Keratinocyte (primary cell): ENCODE measurements at regions not wholly inside any gene's neighbourhood (a gene's known extent, or its start where the extent isn't known, plus 50 kb on each side); places are given as distances from the start of the nearest gene placed in this dataset.

ENCODE experiments used
- DNase-seq: peaks from one replicate; pipeline ENCODE4 v3.0.0-alpha.2; 2011; ENCODE audit warnings: low read depth, missing footprints, low spot score
- FAIRE-seq: peaks from 2 replicates; lab custom pipeline; 2011; peaks lifted over from hg19 to GRCh38; lab: Jason Lieb, UNC
- H2AFZ ChIP-seq: 2 replicates; pipeline ENCODE4 v1.6.0; 2012; ENCODE audit warnings: low read length, control low read depth, inconsistent platforms; ENCODE audit not compliant: control insufficient read depth
- H3K27ac ChIP-seq: 2 replicates; pipeline ENCODE4 v1.5.1; 2011; ENCODE audit warnings: low read length; ENCODE audit not compliant: control insufficient read depth, insufficient read depth
- H3K27me3 ChIP-seq: 3 replicates; pipeline ENCODE4 v1.6.0; 2011; ENCODE audit warnings: low read length; ENCODE audit not compliant: control insufficient read depth, insufficient read depth; ENCODE audit errors: extremely low read depth
- H3K36me3 ChIP-seq, 2 experiments: 2 replicates in 1 of 2; 3 replicates in 1 of 2; pipeline ENCODE4 v1.5.1; 2011; ENCODE audit warnings: low read length in 2 of 2, mild to moderate bottlenecking in 1 of 2; ENCODE audit not compliant: control insufficient read depth in 2 of 2, insufficient read depth in 2 of 2; ENCODE audit errors: extremely low read depth in 1 of 2
- H3K4me1 ChIP-seq: 3 replicates; pipeline ENCODE4 v1.5.1; 2011; ENCODE audit warnings: low read length; ENCODE audit not compliant: control insufficient read depth, insufficient read depth; ENCODE audit errors: extremely low read depth
- H3K4me2 ChIP-seq: 3 replicates; pipeline ENCODE4 v1.6.0; 2011; ENCODE audit warnings: low read depth, low read length; ENCODE audit not compliant: control insufficient read depth, insufficient read depth; ENCODE audit errors: extremely low read depth
- H3K4me3 ChIP-seq, 3 experiments: fragments of 200-600 bp in 1 of 3; sonication (generic) in 1 of 3; 2 replicates in 2 of 3; 3 replicates in 1 of 3; pipeline ENCODE4 v1.5.1; 2011 to 2016; ENCODE audit warnings: low read length in 3 of 3, mild to moderate bottlenecking in 3 of 3, control low read depth in 2 of 3, inconsistent platforms in 1 of 3, low read depth in 1 of 3, mixed read lengths in 1 of 3, mixed run types in 1 of 3, moderate library complexity in 1 of 3; ENCODE audit not compliant: control insufficient read depth in 2 of 3, insufficient read depth in 2 of 3; ENCODE audit errors: extremely low read depth in 1 of 3
- H3K79me2 ChIP-seq: 2 replicates; pipeline ENCODE4 v1.6.0; 2012; ENCODE audit warnings: low read length; ENCODE audit not compliant: control insufficient read depth, insufficient read depth
- H3K9ac ChIP-seq: 3 replicates; pipeline ENCODE4 v1.6.0; 2011; ENCODE audit warnings: low read length; ENCODE audit not compliant: control insufficient read depth, insufficient read depth; ENCODE audit errors: extremely low read depth
- H3K9me1 ChIP-seq: 3 replicates; pipeline ENCODE4 v1.6.0; 2011; ENCODE audit warnings: low read length; ENCODE audit not compliant: control insufficient read depth, insufficient read depth; ENCODE audit errors: extremely low read depth
- H3K9me3 ChIP-seq: 2 replicates; pipeline ENCODE4 v1.5.1; 2012; ENCODE audit warnings: low read depth, low read length; ENCODE audit not compliant: control insufficient read depth
- H4K20me1 ChIP-seq: 3 replicates; pipeline ENCODE4 v1.6.0; 2011; ENCODE audit warnings: low read length; ENCODE audit not compliant: control insufficient read depth, insufficient read depth; ENCODE audit errors: extremely low read depth
- EZH2 ChIP-seq: IDR thresholded peaks from one replicate; pipeline ENCODE4 v1.6.1; 2012; ENCODE audit warnings: inconsistent platforms, mild to moderate bottlenecking, low read length, moderate library complexity
- dilution Hi-C: fragments of 300-500 bp; cut with MboI; formaldehyde crosslinking; loops from one replicate; pipeline ENCODE4 v1.7.0; 2020; ENCODE audit warnings: low sequenced_read_pairs; ENCODE audit not compliant: extremely low pct_ligation_motif_present
- TF ChIP-seq, protein P1 (sequence below), 3 experiments: IDR thresholded peaks in 1 of 3; conservative IDR thresholded peaks in 1 of 3; optimal IDR thresholded peaks in 1 of 3; 2 replicates in 2 of 3; 3 replicates in 1 of 3; pipeline versions ENCODE3 to v1.5.1; 2011; ENCODE audit warnings: low read length in 3 of 3, mild to moderate bottlenecking in 3 of 3, moderate library complexity in 2 of 3, control low read depth in 1 of 3, inconsistent platforms in 1 of 3; ENCODE audit not compliant: insufficient read depth in 2 of 3; ENCODE audit errors: extremely low read depth in 1 of 3

DNA sequence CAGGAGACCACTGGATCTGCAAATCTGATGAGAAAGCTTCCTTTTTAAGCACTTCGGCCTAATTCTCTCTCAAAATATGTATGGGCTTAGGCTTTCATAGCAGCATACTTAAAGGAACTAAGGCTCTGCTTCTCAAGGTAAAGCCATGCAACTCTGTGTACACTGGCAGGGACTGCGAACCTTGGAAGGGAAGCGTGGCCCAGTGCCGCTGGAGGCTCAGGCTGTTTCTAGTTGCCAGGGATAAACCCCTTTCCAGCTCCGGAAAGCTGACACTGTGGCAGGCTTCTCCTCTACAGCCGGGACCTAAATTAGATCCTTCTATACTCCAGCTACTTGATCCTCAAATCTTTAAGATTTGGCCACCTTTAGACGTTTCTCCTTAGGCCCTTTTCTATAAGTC lies 1091.3 kb upstream of the TENM3 start:
- TF ChIP-seq, protein P1, sequence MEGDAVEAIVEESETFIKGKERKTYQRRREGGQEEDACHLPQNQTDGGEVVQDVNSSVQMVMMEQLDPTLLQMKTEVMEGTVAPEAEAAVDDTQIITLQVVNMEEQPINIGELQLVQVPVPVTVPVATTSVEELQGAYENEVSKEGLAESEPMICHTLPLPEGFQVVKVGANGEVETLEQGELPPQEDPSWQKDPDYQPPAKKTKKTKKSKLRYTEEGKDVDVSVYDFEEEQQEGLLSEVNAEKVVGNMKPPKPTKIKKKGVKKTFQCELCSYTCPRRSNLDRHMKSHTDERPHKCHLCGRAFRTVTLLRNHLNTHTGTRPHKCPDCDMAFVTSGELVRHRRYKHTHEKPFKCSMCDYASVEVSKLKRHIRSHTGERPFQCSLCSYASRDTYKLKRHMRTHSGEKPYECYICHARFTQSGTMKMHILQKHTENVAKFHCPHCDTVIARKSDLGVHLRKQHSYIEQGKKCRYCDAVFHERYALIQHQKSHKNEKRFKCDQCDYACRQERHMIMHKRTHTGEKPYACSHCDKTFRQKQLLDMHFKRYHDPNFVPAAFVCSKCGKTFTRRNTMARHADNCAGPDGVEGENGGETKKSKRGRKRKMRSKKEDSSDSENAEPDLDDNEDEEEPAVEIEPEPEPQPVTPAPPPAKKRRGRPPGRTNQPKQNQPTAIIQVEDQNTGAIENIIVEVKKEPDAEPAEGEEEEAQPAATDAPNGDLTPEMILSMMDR (optimal IDR thresholded peaks at IDR 0.05 in 1 of 3, IDR thresholded peaks at IDR 0.05 in 1 of 3, conservative IDR thresholded peaks at IDR 0.05 in 1 of 3; ENCODE audit: extremely low read depth in 1 of 3, insufficient read depth in 2 of 3, low read length in 3 of 3): no peak
- no peak for TF ChIP-seq EZH2
- FAIRE-seq (no peak), DNase-seq (no peak)
- Histone ChIP-seq H2AFZ (no peak overlapping the region), H3K9ac (no peak overlapping the region), H3K4me3 (no peak overlapping the region), H3K9me3 (no peaks in the 10 kb centered on the region), H3K9me1 (no peaks in the 10 kb centered on the region), H3K36me3 (no peaks in the 10 kb centered on the region), H4K20me1 (no peaks in the 10 kb centered on the region), H3K4me2 (no peak overlapping the region), H3K4me1 (no peaks in the 10 kb centered on the region), H3K79me2 (no peaks in the 10 kb centered on the region), H3K27me3 (no peaks in the 10 kb centered on the region), H3K27ac (no peak overlapping the region)
- dilution Hi-C loops: loop anchor here (25.0 kb wide), 1 partner anchor 360 kb away; no protein-coding TSS in a partner anchor

DNA sequence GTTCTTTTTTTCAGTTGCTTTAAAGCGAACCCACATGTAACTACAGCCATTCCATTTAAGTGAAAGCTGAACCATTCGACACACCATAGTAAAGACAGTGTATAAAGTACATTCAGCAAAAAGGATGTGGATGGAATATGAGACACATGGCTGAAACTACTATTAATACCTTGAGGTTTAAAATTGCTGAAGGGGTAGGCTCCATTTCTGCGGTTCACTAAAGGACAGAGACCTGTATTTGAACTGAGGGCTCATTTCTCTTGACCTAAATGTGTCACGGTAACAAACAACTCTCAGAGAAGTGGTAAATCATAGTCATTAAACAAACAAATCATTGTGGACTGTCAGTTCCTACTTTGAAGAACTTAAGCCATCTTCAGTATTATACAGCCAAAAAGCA lies 1085.6 kb upstream of the TENM3 start:
- dilution Hi-C loops: loop anchor here (25.0 kb wide), 1 partner anchor 355 kb away; no protein-coding TSS in a partner anchor
- FAIRE-seq: no peak
- Histone ChIP-seq H3K27me3 (no peaks in the 10 kb centered on the region), H4K20me1 (no peaks in the 10 kb centered on the region), H3K9me1 (no peaks in the 10 kb centered on the region), H3K9ac (no peak overlapping the region), H3K9me3 (no peaks in the 10 kb centered on the region), H3K4me1 (no peaks in the 10 kb centered on the region), H3K4me2 (no peak overlapping the region), H3K79me2 (no peaks in the 10 kb centered on the region), H3K4me3 (no peak overlapping the region), H3K36me3 (no peaks in the 10 kb centered on the region), H3K27ac (no peak overlapping the region), H2AFZ (no peak overlapping the region)
- TF ChIP-seq EZH2: no peak
- TF ChIP-seq, protein P1 (optimal IDR thresholded peaks at IDR 0.05 in 1 of 3, IDR thresholded peaks at IDR 0.05 in 1 of 3, conservative IDR thresholded peaks at IDR 0.05 in 1 of 3; ENCODE audit: extremely low read depth in 1 of 3, insufficient read depth in 2 of 3, low read length in 3 of 3): no peak
- DNase-seq: no peak
